ENCODE measurements at regions not wholly inside any gene's neighbourhood (a gene's known extent, or its start where the extent isn't known, plus 50 kb on each side); places are given as distances from the start of the nearest gene placed in this dataset.

DNA sequence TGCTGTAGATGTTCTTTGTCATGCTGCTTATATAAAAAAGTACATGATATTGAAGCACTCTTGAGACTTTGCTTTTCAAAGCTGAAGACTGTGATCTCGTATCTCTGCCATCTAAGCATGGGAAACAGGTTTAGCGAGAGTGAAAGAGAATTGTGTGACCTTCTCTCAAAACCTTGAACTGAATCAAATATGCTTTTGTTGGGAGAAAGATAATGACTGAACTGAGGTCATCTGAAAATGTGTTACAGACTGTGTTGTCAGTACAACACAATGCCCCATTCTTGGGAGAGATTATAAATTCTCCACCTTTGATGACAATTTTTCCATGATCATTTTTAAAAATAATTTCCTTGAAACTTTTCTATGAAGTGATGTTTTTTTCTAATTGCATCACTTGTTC is 272.1 kb upstream of the SEL1L start:
- no peak for TF ChIP-seq POLR2AphosphoS5 (IDR thresholded peaks at IDR 0.05)
- TF ChIP-seq, protein P1, sequence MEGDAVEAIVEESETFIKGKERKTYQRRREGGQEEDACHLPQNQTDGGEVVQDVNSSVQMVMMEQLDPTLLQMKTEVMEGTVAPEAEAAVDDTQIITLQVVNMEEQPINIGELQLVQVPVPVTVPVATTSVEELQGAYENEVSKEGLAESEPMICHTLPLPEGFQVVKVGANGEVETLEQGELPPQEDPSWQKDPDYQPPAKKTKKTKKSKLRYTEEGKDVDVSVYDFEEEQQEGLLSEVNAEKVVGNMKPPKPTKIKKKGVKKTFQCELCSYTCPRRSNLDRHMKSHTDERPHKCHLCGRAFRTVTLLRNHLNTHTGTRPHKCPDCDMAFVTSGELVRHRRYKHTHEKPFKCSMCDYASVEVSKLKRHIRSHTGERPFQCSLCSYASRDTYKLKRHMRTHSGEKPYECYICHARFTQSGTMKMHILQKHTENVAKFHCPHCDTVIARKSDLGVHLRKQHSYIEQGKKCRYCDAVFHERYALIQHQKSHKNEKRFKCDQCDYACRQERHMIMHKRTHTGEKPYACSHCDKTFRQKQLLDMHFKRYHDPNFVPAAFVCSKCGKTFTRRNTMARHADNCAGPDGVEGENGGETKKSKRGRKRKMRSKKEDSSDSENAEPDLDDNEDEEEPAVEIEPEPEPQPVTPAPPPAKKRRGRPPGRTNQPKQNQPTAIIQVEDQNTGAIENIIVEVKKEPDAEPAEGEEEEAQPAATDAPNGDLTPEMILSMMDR (IDR thresholded peaks at IDR 0.05): no peak
- no peak for TF ChIP-seq POLR2A (IDR thresholded peaks at IDR 0.05)

All from prostate gland (tissue), 2 donors.